ENCODE measurements at regions not wholly inside any gene's neighbourhood (a gene's known extent, or its start where the extent isn't known, plus 50 kb on each side); places are given as distances from the start of the nearest gene placed in this dataset.

- no peak for DNase-seq
Observed at GRCh38 chr15:72966641-72967040, 85.6 kb upstream of the NEO1 start.

GRCh38 chr15:72965671-72966070 lies 86.6 kb upstream of the NEO1 start:
- no peak for DNase-seq

GRCh38 chr15:72964542-72964941 lies 87.7 kb upstream of the NEO1 start:
- DNase-seq: no peak

- no peak for DNase-seq
Observed at GRCh38 chr15:72964135-72964534, 88.1 kb upstream of the NEO1 start.

- no peak for DNase-seq
Observed at GRCh38 chr15:72962054-72962702, 90.1 kb upstream of the NEO1 start.

GRCh38 chr15:72961346-72961745 lies 90.9 kb upstream of the NEO1 start:
- DNase-seq: no peak

- DNase-seq: no peak
Observed at GRCh38 chr15:72958634-72959033, 93.6 kb upstream of the NEO1 start.

- no peak for DNase-seq
Observed at GRCh38 chr15:72953306-72953705, 99.0 kb upstream of the NEO1 start.

- no peak for DNase-seq
Observed at GRCh38 chr15:72952151-72952550, 100.1 kb upstream of the NEO1 start.

GRCh38 chr15:72948662-72949061 lies 103.6 kb upstream of the NEO1 start:
- DNase-seq: no peak

GRCh38 chr15:72947709-72948108 lies 104.6 kb upstream of the NEO1 start:
- no peak for DNase-seq

- no peak for DNase-seq
Observed at GRCh38 chr15:72944565-72944964, 107.7 kb upstream of the NEO1 start.

GRCh38 chr15:72940229-72940622 lies 112.0 kb upstream of the NEO1 start:
- DNase-seq: no peak

GRCh38 chr15:72939514-72940228 lies 112.6 kb upstream of the NEO1 start:
- no peak for DNase-seq

- no peak for DNase-seq
Observed at GRCh38 chr15:72936691-72937679, 115.3 kb upstream of the NEO1 start.

GRCh38 chr15:72936237-72936636 lies 116.0 kb upstream of the NEO1 start:
- no peak for DNase-seq

GRCh38 chr15:72935521-72935920 lies 116.7 kb upstream of the NEO1 start:
- no peak for DNase-seq

GRCh38 chr15:72934921-72935320 lies 117.3 kb upstream of the NEO1 start:
- DNase-seq: no peak

GRCh38 chr15:72933976-72934375 lies 118.3 kb upstream of the NEO1 start:
- no peak for DNase-seq

- DNase-seq: no peak
Observed at GRCh38 chr15:72932472-72932871, 119.8 kb upstream of the NEO1 start.

- no peak for DNase-seq
Observed at GRCh38 chr15:72927451-72927850, 124.8 kb upstream of the NEO1 start.

- DNase-seq: no peak
Observed at GRCh38 chr15:72925661-72926060, 126.6 kb upstream of the NEO1 start.

GRCh38 chr15:72923289-72923688 lies 129.0 kb upstream of the NEO1 start:
- no peak for DNase-seq
